T-cell (primary cell): ENCODE measurements at regions not wholly inside any gene's neighbourhood (a gene's known extent, or its start where the extent isn't known, plus 50 kb on each side); places are given as distances from the start of the nearest gene placed in this dataset.

ENCODE experiments used
- ATAC-seq, 4 experiments: fragments of 200-7000 bp in 3 of 4; fragments of 150-1000 bp in 1 of 4; cut with Tn5 transposase; replicated peaks in 1 of 4; 1 replicate in 3 of 4; 2 replicates in 1 of 4; pipeline ENCODE4 v1.10.0; 2021; ENCODE audit warnings: moderate library complexity in 3 of 4, mild to moderate bottlenecking in 2 of 4, moderate number of reproducible peaks in 1 of 4
- CTCF ChIA-PET, 2 donors: fragments of 300-600 bp; sonication (Branson Sonifier 250); formaldehyde crosslinking; loops; one replicate each; lab custom pipeline; 2022; ENCODE audit warnings: antibody characterized with exemption in 2 of 2; lab: Charles Lee
- POLR2A ChIA-PET, 2 donors: fragments of 300-600 bp; sonication (Branson Sonifier 250); formaldehyde crosslinking; loops; one replicate each; lab custom pipeline; 2022; ENCODE audit warnings: antibody characterized with exemption in 2 of 2; lab: Charles Lee
- DNase-seq, 35 experiments: peaks; one replicate each; pipeline versions ENCODE4 v3.0.0 to v3.0.0-alpha.2; 2013 to 2023
- H3K27ac ChIP-seq: one replicate; pipeline ENCODE4 v1.5.1; 2013; ENCODE audit warnings: low read length
- H3K27me3 ChIP-seq, 2 experiments: replicated peaks in 1 of 2; 1 replicate in 1 of 2; 2 replicates in 1 of 2; pipeline versions ENCODE4 v1.6.1 to v1.7.0; 2013; ENCODE audit warnings: low read length in 1 of 2, mixed read lengths in 1 of 2; ENCODE audit not compliant: control insufficient read depth in 2 of 2, insufficient read depth in 2 of 2; ENCODE audit errors: extremely low read depth in 1 of 2
- H3K36me3 ChIP-seq, 2 donors: 1 replicate in 1 of 2; 2 replicates in 1 of 2; pipeline versions ENCODE4 v1.6.1 to v1.7.0; 2013; ENCODE audit warnings: low read length in 1 of 2; ENCODE audit not compliant: control insufficient read depth in 2 of 2, insufficient read depth in 1 of 2; ENCODE audit errors: extremely low read depth in 1 of 2
- H3K4me1 ChIP-seq, 2 experiments: 1 replicate in 1 of 2; 2 replicates in 1 of 2; pipeline versions ENCODE4 v1.6.1 to v1.7.0; 2013; ENCODE audit warnings: low read length in 2 of 2, mixed read lengths in 1 of 2; ENCODE audit not compliant: insufficient read depth in 2 of 2, control insufficient read depth in 1 of 2; ENCODE audit errors: extremely low read depth in 1 of 2
- H3K4me3 ChIP-seq, 2 donors: 1 replicate in 1 of 2; 2 replicates in 1 of 2; pipeline versions ENCODE4 v1.5.1 to v1.7.0; 2013; ENCODE audit warnings: mild to moderate bottlenecking in 2 of 2, low read length in 1 of 2, moderate library complexity in 1 of 2; ENCODE audit not compliant: control insufficient read depth in 1 of 2; ENCODE audit errors: extremely low read depth in 1 of 2
- H3K9me3 ChIP-seq: 2 replicates; pipeline ENCODE4 v1.7.0; 2013
- H3K27ac Mint-ChIP-seq, 2 donors: one replicate each; pipeline ENCODE4 v1.8.0; 2020 to 2021; ENCODE audit warnings: mild to moderate bottlenecking in 2 of 2, mixed read lengths in 2 of 2
- H3K27me3 Mint-ChIP-seq, 2 donors: one replicate each; pipeline ENCODE4 v1.8.0; 2021 to 2022; ENCODE audit warnings: mixed read lengths in 2 of 2
- H3K36me3 Mint-ChIP-seq: one replicate; pipeline ENCODE4 v1.8.0; 2021; ENCODE audit warnings: mixed read lengths
- H3K4me1 Mint-ChIP-seq, 3 donors: one replicate each; pipeline ENCODE4 v1.8.0; 2020 to 2022; ENCODE audit warnings: mixed read lengths in 3 of 3, mild to moderate bottlenecking in 1 of 3
- H3K4me3 Mint-ChIP-seq, 3 donors: one replicate each; pipeline ENCODE4 v1.8.0; 2020 to 2022; ENCODE audit warnings: mild to moderate bottlenecking in 3 of 3, mixed read lengths in 3 of 3, moderate library complexity in 3 of 3
- H3K9me3 Mint-ChIP-seq, 3 donors: one replicate each; pipeline ENCODE4 v1.8.0; 2020 to 2022; ENCODE audit warnings: mixed read lengths in 3 of 3
- WGBS: methylation state at CpG from one replicate; pipeline ENCODE4 v1.1.5; 2013; ENCODE audit warnings: missing lambda C conversion rate; ENCODE audit not compliant: insufficient coverage; 5-methylcytosine and 5-hydroxymethylcytosine counted together

DNA sequence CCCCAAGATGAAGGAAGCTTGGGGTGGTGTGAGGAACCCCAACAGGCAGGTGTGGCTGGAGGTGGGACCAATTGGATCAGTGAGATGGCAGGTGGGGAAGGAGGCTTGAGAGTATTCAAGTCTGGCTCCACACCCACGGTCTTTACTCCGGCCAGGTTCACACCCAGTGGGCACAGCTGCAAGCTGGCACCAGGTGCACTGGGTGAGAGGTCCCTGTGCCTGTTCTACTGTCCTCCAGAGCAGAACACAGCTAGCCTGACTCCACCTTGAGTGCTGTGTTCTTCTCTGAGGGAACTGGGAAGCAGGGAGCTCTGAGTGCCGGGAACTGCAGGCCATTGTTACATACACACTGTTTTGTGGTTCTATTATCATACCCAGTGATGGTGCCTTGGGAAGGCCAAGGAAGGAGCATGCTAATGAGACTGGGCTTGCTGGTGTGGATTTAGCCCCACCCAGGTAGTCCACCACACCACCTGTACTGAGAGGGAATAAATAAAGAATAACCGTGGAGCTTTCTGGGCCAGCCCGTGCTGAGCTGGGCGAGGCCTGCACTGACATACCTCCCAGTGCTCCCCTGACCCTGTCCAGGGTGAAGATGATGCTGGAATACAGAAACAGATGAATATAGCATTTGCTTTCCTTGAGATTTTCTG, 93.4 kb downstream of the ABHD5 start:
- Mint-ChIP-seq H3K27ac (no peak overlapping the region), H3K27me3 (peaks cover 0 to 2% of the 10 kb centered on the region in 2 donors), H3K9me3 (peaks cover 0 to 2% (median under 1%) of the 10 kb centered on the region in 3 donors), H3K4me1 (no peaks in the 10 kb centered on the region), H3K4me3 (no peak overlapping the region), H3K36me3 (no peaks in the 10 kb centered on the region)
- Histone ChIP-seq H3K27me3 (peaks cover 0 to 15% of the 10 kb centered on the region in 2 experiments), H3K27ac (no peak overlapping the region), H3K9me3 (no peaks in the 10 kb centered on the region), H3K36me3 (no peaks in the 10 kb centered on the region), H3K4me1 (no peaks in the 10 kb centered on the region), H3K4me3 (no peak overlapping the region)
- DNase-seq, result no peak
- WGBS, result 83% methylated on average over 4 of the region's 6 CpGs
- peak in 1 of 4 experiments; percentile 24 for ATAC-seq
- POLR2A ChIA-PET, result no interaction called here
- CTCF ChIA-PET, result no interaction called here

DNA sequence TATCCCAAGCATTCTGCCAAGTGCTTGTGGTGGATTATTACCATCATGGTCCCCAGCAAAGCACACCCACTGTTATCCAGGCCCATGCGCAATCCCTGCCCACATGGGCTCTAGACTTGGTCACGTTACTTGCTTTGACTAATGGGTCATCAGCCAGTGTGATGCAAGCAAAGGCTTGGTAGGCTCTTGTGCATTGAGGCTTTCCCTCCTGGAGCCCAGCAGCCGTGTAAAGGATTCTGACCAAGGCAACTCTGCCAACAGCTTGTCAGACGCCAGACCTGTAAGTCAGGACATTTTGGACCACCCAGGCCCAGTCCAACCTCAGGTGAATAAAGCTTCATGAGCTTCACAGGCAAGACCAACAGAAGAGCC, 93.9 kb downstream of the ABHD5 start:
- H3K36me3 Mint-ChIP-seq, result no peaks in the 10 kb centered on the region
- peaks cover 0 to 16% of the 10 kb centered on the region in 2 experiments for H3K27me3 ChIP-seq
- ATAC-seq (no peak), DNase-seq (no peak)
- no peaks in the 10 kb centered on the region for H3K4me1 Mint-ChIP-seq
- H3K27ac ChIP-seq, result no peak overlapping the region
- no peak overlapping the region for H3K27ac Mint-ChIP-seq
- 74% methylated on average over 4 of the region's 4 CpGs for WGBS
- H3K4me3 Mint-ChIP-seq, result no peak overlapping the region
- no peaks in the 10 kb centered on the region for H3K9me3 Mint-ChIP-seq
- H3K36me3 ChIP-seq, result no peaks in the 10 kb centered on the region
- H3K4me1 ChIP-seq, result no peaks in the 10 kb centered on the region
- H3K9me3 ChIP-seq, result no peaks in the 10 kb centered on the region
- no peak overlapping the region for H3K4me3 ChIP-seq
- peaks cover 0 to 5% of the 10 kb centered on the region in 2 donors for H3K27me3 Mint-ChIP-seq
- ChIA-PET CTCF (no interaction called here), POLR2A (no interaction called here)

DNA sequence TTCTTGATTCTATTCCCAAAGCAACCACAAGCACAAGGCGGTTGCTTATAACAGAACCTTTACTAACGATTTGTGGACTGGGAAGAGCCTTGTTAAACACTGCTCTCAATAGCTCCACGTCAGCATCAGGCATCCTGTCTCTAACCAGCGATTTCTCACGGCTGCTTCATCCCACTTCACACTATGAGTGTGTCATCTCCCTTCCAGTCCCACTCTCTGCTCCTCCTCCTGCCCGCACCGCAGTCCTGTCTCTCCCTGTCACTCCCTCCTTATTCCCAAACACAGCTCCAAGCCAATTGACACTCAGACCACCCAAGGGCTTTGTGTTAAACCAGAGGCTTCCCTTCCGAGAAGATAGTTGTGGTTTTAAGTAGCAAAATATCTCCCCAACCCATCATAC, 94.8 kb downstream of the ABHD5 start:
- no peaks in the 10 kb centered on the region for H3K36me3 ChIP-seq
- H3K9me3 ChIP-seq, result no peaks in the 10 kb centered on the region
- Mint-ChIP-seq H3K36me3 (no peaks in the 10 kb centered on the region), H3K27ac (no peak overlapping the region), H3K9me3 (no peaks in the 10 kb centered on the region), H3K27me3 (peaks cover 0 to 6% of the 10 kb centered on the region in 2 donors), H3K4me1 (no peaks in the 10 kb centered on the region), H3K4me3 (no peak overlapping the region)
- ATAC-seq (no peak), DNase-seq (no peak)
- 78% methylated on average over 5 of the region's 8 CpGs for WGBS
- no peak overlapping the region for H3K27ac ChIP-seq
- ChIA-PET POLR2A (no interaction called here), CTCF (no interaction called here)
- peaks cover 0 to 24% of the 10 kb centered on the region in 2 experiments for H3K27me3 ChIP-seq
- H3K4me1 ChIP-seq, result no peaks in the 10 kb centered on the region
- H3K4me3 ChIP-seq, result no peak overlapping the region

DNA sequence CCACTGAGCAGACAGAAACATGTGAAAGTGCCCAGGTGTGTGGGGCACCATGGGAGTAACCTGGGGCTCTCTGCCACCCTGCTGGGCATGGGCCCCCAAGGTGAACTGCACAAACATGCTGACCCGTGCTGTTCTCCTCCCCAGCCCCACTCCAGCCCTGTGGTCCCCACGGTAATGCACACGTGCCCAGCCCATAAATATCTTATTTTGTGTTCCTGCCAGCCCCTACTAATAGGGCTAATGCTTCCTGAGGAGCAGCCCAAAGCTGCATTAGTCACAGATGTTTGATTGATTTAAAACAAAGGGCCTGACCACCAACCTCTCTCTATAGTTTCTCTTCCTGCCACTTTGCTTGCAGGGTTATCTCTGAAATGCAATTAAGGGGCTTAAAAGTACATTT, 95.4 kb downstream of the ABHD5 start:
- no peaks in the 10 kb centered on the region for H3K36me3 ChIP-seq
- H3K27ac ChIP-seq, result no peak overlapping the region
- ATAC-seq (no peak), DNase-seq (no peak)
- POLR2A ChIA-PET, result no interaction called here
- Mint-ChIP-seq H3K4me1 (no peaks in the 10 kb centered on the region), H3K36me3 (no peaks in the 10 kb centered on the region), H3K4me3 (no peak overlapping the region), H3K27ac (no peak overlapping the region), H3K9me3 (no peaks in the 10 kb centered on the region), H3K27me3 (peaks cover 2 to 11% of the 10 kb centered on the region in 2 donors)
- no peak overlapping the region for H3K4me3 ChIP-seq
- 33% methylated on average over 2 of the region's 3 CpGs for WGBS
- CTCF ChIA-PET, result no interaction called here
- H3K27me3 ChIP-seq, result peaks cover 0 to 26% of the 10 kb centered on the region in 2 experiments
- no peaks in the 10 kb centered on the region for H3K9me3 ChIP-seq
- H3K4me1 ChIP-seq, result no peaks in the 10 kb centered on the region

DNA sequence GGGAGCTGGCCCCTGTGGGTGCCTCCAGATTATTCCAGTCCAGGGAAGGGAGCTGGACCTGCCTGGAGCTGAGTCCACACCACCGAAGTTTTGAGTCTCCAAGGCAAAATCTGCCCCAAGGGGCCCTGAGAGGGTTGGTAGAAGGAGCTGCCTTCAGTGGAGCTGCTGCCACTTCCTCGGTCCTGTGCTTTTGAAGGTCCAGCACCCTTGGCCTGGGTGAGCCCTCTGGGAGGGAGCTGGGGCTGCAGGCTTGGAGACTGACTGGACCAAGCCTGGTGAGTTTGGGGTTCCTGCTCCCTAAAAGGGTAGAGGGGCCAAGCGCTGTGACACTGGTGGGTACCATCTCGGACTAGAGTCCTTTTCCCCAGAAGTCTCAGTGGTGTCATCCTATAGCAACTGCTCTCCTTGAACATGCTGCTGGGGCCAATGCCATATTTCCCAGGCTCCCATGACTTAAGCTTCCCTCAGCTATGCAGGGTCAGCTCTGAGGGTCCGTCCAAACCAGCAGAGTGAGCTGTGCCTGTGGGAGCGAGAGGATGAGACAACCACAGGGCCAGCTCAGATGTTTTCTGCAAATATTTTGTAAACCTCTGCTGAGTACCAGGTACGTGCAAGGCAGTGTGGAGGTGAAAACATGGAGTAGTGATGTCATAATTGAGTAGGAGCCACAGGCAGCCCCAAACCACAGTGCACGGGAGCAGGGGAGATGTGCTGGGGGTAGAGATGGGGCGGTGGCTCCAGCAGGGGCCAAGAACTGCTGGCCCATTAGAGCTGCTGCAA, 96.0 kb downstream of the ABHD5 start:
- no peak overlapping the region for H3K27ac Mint-ChIP-seq
- H3K4me3 Mint-ChIP-seq, result no peak overlapping the region
- no peak overlapping the region for H3K27ac ChIP-seq
- H3K9me3 Mint-ChIP-seq, result no peaks in the 10 kb centered on the region
- ChIA-PET CTCF (no interaction called here), POLR2A (no interaction called here)
- no peak overlapping the region for H3K4me3 ChIP-seq
- no peaks in the 10 kb centered on the region for H3K36me3 Mint-ChIP-seq
- H3K27me3 ChIP-seq, result peaks cover 0 to 31% of the 10 kb centered on the region in 2 experiments
- no peaks in the 10 kb centered on the region for H3K4me1 Mint-ChIP-seq
- no peaks in the 10 kb centered on the region for H3K36me3 ChIP-seq
- ATAC-seq (no peak), DNase-seq (no peak)
- H3K9me3 ChIP-seq, result no peaks in the 10 kb centered on the region
- 67% methylated on average over 6 of the region's 9 CpGs for WGBS
- peaks cover 8 to 13% of the 10 kb centered on the region in 2 donors for H3K27me3 Mint-ChIP-seq
- no peaks in the 10 kb centered on the region for H3K4me1 ChIP-seq

DNA sequence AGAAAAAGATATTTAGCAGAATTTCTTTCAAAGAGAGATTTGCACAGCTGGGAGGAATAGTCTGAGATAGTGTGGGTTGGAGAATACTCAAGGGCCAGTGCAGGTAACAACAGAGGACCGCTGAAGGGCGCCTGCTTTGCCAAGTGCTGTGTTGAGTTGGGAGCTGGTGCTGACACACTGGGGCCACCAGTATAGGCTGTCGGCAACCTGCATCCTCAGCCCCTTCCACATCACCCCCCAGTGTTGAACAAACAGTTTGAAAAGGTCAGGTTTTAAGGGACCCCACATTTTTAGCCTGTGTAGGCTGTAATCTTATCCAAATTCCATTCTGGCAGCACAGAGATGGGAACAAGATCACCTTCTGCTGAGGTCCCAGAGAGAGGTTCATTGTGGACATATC, 96.6 kb downstream of the ABHD5 start:
- H3K4me1 Mint-ChIP-seq, result no peaks in the 10 kb centered on the region
- H3K4me1 ChIP-seq, result no peaks in the 10 kb centered on the region
- no peak for DNase-seq
- no peak overlapping the region for H3K27ac Mint-ChIP-seq
- peaks cover 8 to 13% of the 10 kb centered on the region in 2 donors for H3K27me3 Mint-ChIP-seq
- H3K36me3 ChIP-seq, result no peaks in the 10 kb centered on the region
- WGBS, result 67% methylated on average over 2 of the region's 3 CpGs
- no peaks in the 10 kb centered on the region for H3K36me3 Mint-ChIP-seq
- no peak overlapping the region for H3K4me3 Mint-ChIP-seq
- peaks cover 0 to 31% of the 10 kb centered on the region in 2 experiments for H3K27me3 ChIP-seq
- ATAC-seq, result no peak
- H3K9me3 ChIP-seq, result no peaks in the 10 kb centered on the region
- H3K27ac ChIP-seq, result no peak overlapping the region
- ChIA-PET CTCF (no interaction called here), POLR2A (no interaction called here)
- no peak overlapping the region for H3K4me3 ChIP-seq
- H3K9me3 Mint-ChIP-seq, result no peaks in the 10 kb centered on the region
